ENCODE measurements at regions not wholly inside any gene's neighbourhood (a gene's known extent, or its start where the extent isn't known, plus 50 kb on each side); places are given as distances from the start of the nearest gene placed in this dataset.

DNA sequence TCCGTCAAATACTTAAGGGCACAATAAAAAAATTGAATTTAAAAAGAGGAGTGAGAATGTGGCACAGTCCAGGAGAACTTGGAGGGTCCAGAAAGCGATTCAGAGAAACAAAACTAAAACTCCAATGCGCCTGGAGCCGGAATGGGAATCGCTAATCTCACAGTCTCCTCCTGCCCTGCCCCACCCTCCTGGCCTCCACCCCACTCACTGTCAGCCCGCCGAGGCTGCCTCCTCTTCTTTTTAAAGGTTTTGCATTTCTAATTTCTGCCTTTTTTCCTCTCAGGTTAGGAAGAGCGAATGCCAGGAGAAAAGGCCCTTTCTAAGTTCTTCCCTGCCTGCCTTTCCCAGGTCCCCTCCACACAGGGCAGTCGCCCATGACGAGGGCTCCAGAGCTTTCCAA lies 135.3 kb downstream of the ZBTB18 start:
- TF ChIP-seq, protein P1, sequence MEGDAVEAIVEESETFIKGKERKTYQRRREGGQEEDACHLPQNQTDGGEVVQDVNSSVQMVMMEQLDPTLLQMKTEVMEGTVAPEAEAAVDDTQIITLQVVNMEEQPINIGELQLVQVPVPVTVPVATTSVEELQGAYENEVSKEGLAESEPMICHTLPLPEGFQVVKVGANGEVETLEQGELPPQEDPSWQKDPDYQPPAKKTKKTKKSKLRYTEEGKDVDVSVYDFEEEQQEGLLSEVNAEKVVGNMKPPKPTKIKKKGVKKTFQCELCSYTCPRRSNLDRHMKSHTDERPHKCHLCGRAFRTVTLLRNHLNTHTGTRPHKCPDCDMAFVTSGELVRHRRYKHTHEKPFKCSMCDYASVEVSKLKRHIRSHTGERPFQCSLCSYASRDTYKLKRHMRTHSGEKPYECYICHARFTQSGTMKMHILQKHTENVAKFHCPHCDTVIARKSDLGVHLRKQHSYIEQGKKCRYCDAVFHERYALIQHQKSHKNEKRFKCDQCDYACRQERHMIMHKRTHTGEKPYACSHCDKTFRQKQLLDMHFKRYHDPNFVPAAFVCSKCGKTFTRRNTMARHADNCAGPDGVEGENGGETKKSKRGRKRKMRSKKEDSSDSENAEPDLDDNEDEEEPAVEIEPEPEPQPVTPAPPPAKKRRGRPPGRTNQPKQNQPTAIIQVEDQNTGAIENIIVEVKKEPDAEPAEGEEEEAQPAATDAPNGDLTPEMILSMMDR (IDR thresholded peaks at IDR 0.05): no peak
- no peak for TF ChIP-seq POLR2A (IDR thresholded peaks at IDR 0.05)

Measured in vagina (tissue), 2 donors.